KG1 (cell line): ENCODE measurements at regions not wholly inside any gene's neighbourhood (a gene's known extent, or its start where the extent isn't known, plus 50 kb on each side); places are given as distances from the start of the nearest gene placed in this dataset.
A peak's percentile ranks its signal among the peaks of the same experiment; 100 is the strongest.

Experiments used
- DNase-seq: peaks from one replicate; lab custom pipeline; 2025; lab: John Stamatoyannopoulos, UW

- DNase-seq: no peak
These were observed 71.3 kb upstream of the TEX51 start for GRCh38 chr2:126827371-126827770.

- no peak for DNase-seq
These were observed 70.6 kb upstream of the TEX51 start for GRCh38 chr2:126828051-126828450.

- peak; percentile 18 for DNase-seq
These were observed 70.2 kb upstream of the TEX51 start for GRCh38 chr2:126828491-126828890.

GRCh38 chr2:126831234-126832005 is 67.3 kb upstream of the TEX51 start:
- DNase-seq: no peak

GRCh38 chr2:126832014-126832413 is 66.7 kb upstream of the TEX51 start:
- no peak for DNase-seq

- no peak for DNase-seq
These were observed 65.9 kb upstream of the TEX51 start for GRCh38 chr2:126832757-126833156.

- no peak for DNase-seq
These were observed 64.6 kb upstream of the TEX51 start for GRCh38 chr2:126834006-126834659.

- DNase-seq: no peak
These were observed 63.4 kb upstream of the TEX51 start for GRCh38 chr2:126835261-126835660.

GRCh38 chr2:126835831-126836230 is 62.9 kb upstream of the TEX51 start:
- DNase-seq: no peak

- no peak for DNase-seq
These were observed 61.7 kb upstream of the TEX51 start for GRCh38 chr2:126836761-126837679.

- DNase-seq: no peak
These were observed 60.5 kb upstream of the TEX51 start for GRCh38 chr2:126837966-126838715.

- no peak for DNase-seq
These were observed 60.0 kb upstream of the TEX51 start for GRCh38 chr2:126838716-126838985.

GRCh38 chr2:126839796-126840195 is 58.9 kb upstream of the TEX51 start:
- no peak for DNase-seq

GRCh38 chr2:126843081-126843480 is 55.6 kb upstream of the TEX51 start:
- DNase-seq: no peak

GRCh38 chr2:126846241-126846640 is 52.4 kb upstream of the TEX51 start:
- DNase-seq: no peak
